ENCODE measurements at regions not wholly inside any gene's neighbourhood (a gene's known extent, or its start where the extent isn't known, plus 50 kb on each side); places are given as distances from the start of the nearest gene placed in this dataset.

GRCh38 chr10:45061982-45062381, 61.3 kb downstream of the ZNF22 start:
- no peak for TF ChIP-seq CTCF (conservative IDR thresholded peaks at IDR 0.05; ENCODE audit: low read depth, low read length)
- TF ChIP-seq SMC3 (IDR thresholded peaks at IDR 0.05; ENCODE audit: low read depth, low read length): no peak
- TF ChIP-seq POLR2A (IDR thresholded peaks at IDR 0.05; ENCODE audit: low read depth, low read length): no peak
- TF ChIP-seq, protein P1, sequence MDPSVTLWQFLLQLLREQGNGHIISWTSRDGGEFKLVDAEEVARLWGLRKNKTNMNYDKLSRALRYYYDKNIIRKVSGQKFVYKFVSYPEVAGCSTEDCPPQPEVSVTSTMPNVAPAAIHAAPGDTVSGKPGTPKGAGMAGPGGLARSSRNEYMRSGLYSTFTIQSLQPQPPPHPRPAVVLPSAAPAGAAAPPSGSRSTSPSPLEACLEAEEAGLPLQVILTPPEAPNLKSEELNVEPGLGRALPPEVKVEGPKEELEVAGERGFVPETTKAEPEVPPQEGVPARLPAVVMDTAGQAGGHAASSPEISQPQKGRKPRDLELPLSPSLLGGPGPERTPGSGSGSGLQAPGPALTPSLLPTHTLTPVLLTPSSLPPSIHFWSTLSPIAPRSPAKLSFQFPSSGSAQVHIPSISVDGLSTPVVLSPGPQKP (IDR thresholded peaks at IDR 0.05; ENCODE audit: borderline replicate concordance, low read depth, low read length): no peak
- TF ChIP-seq RCOR1 (IDR thresholded peaks at IDR 0.05; ENCODE audit: insufficient replicate concordance, low read length): no peak
- TF ChIP-seq CEBPB (IDR thresholded peaks at IDR 0.05; ENCODE audit: low read depth, low read length): no peak
- TF ChIP-seq MAFK (IDR thresholded peaks at IDR 0.05; ENCODE audit: low read depth, low read length): no peak
- TF ChIP-seq RFX5 (IDR thresholded peaks at IDR 0.05; ENCODE audit: low read depth, low read length): no peak
- no peak for TF ChIP-seq NFE2L2 (IDR thresholded peaks at IDR 0.05; ENCODE audit: low read depth, low read length)
- TF ChIP-seq MAZ (IDR thresholded peaks at IDR 0.05; ENCODE audit: borderline replicate concordance, low read depth, low read length): no peak
